MG63 (cell line): ENCODE measurements at regions not wholly inside any gene's neighbourhood (a gene's known extent, or its start where the extent isn't known, plus 50 kb on each side); places are given as distances from the start of the nearest gene placed in this dataset.
"Not testable (repeated sequence)": the region's sequence is repeated elsewhere in the genome, so short reads cannot be mapped to it uniquely, and the experiment has no call there.

Experiments
- DNase-seq: peaks from one replicate; pipeline ENCODE4 v3.0.0-alpha.2; 2020
- H3K27me3 ChIP-seq: fragments of 250-450 bp; sonication (Bioruptor Pico); 2 replicates; pipeline ENCODE4 v1.5.1; 2020; ENCODE audit warnings: mild to moderate bottlenecking, moderate library complexity
- H3K36me3 ChIP-seq: fragments of 250-450 bp; sonication (Bioruptor Pico); 2 replicates; pipeline ENCODE4 v1.5.1; 2020; ENCODE audit warnings: mild to moderate bottlenecking, moderate library complexity
- H3K4me3 ChIP-seq: fragments of 250-450 bp; sonication (Bioruptor Pico); 2 replicates; pipeline ENCODE4 v1.5.1; 2020; ENCODE audit warnings: mild to moderate bottlenecking, moderate library complexity
- H3K9me3 ChIP-seq: fragments of 250-450 bp; sonication (Bioruptor Pico); 2 replicates; pipeline ENCODE4 v1.5.1; 2020; ENCODE audit warnings: mild to moderate bottlenecking, moderate library complexity

GRCh38 chr2:160762493-160763128 lies 269.0 kb upstream of the RBMS1 start:
- not testable (repeated sequence) for H3K27me3 ChIP-seq, H3K4me3 ChIP-seq, H3K9me3 ChIP-seq, DNase-seq, H3K36me3 ChIP-seq

DNA sequence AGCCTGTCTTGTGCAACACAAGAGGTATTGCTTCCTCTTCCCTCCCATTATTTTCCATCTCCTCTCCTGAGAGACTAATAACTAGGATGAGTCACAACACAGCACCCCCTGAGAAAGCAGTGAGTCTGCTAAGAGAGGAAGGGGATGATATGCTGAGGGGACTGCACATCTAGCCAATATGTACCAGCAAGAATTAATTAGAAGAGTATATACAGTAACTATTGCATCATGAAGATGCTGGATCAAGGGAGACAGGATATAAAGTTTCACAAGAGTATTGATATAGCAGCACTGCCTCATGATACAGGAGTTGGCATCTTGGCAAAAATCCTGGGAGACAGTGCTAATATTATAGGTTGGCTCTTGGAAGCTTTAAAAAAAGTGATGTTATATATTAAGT lies 289.9 kb upstream of the RBMS1 start:
- Histone ChIP-seq H3K4me3 (no peak overlapping the region), H3K36me3 (no peaks in the 10 kb centered on the region)
- DNase-seq, result no peak

DNA sequence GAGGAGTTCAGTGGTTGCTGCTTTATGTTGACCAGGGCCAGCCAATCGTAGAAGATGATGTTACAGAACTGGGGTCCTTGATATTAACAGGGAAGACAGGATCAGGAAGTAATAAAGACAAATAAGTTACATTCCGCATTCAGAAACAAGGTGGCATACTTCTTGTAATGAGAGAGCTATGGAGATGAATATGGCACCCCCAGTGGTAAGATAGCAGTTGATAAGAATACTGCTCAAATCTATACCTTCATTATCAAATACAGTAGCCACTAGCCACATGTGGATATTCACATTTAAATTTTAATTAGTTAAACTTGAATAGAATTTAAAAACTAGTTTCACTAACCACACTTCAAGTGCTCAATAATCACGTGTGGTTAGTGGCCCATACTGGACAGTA lies 290.4 kb upstream of the RBMS1 start:
- Histone ChIP-seq H3K36me3 (no peaks in the 10 kb centered on the region), H3K27me3 (no peaks in the 10 kb centered on the region), H3K4me3 (no peak overlapping the region), H3K9me3 (peaks cover 4% of the 10 kb centered on the region; the same call in 1 of the 2 replicates)
- no peak for DNase-seq

More for the DNA sequence above, 289.9 kb upstream of the RBMS1 start:
- Histone ChIP-seq H3K9me3 (peaks cover 10% of the 10 kb centered on the region; the same call in 1 of the 2 replicates), H3K27me3 (no peaks in the 10 kb centered on the region)

- no peaks in the 10 kb centered on the region for H3K9me3 ChIP-seq
- H3K27me3 ChIP-seq, result no peaks in the 10 kb centered on the region
- no peak for DNase-seq
- H3K36me3 ChIP-seq, result no peaks in the 10 kb centered on the region
- no peak overlapping the region for H3K4me3 ChIP-seq
Measured at GRCh38 chr2:160790738-160791137, 297.1 kb upstream of the RBMS1 start.

DNA sequence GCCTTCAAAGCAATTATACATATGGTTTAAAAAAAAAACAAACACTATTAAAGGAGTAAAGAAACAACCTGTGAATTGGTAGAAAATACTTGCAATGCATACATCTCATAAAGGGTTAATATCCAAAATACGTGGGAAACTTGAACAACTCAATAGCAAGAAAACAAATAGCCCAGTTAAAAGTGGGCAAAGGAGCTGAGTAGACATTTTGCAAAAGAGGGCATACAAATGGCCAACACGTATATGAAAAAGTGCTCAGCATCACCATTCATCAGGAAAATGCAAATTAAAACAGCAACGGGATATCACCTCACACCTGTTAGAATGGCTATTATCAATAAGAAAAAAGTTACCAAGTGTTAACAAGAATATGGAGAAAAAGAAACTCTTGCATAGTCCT lies 298.3 kb upstream of the RBMS1 start:
- Histone ChIP-seq H3K27me3 (no peaks in the 10 kb centered on the region), H3K36me3 (no peaks in the 10 kb centered on the region), H3K9me3 (no peaks in the 10 kb centered on the region), H3K4me3 (no peak overlapping the region)
- no peak for DNase-seq

DNA sequence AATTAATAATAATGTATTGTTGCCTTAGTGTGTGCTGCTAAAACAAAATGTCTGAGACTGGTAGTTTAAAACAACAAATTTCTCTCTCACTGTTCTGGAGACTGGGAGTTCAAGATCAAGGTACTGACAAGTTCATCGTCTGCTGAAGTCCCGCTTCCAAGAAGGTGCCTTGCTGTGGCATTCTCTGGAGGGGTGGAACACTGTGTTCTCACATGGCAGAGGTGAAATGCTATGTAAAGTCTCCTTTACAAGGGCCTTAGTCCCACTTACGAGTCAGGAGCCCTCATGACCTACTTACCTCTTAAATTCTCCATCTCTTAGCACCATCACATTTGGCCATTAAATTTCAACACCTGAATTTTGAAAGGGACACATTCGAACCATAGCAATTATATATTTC lies 299.2 kb upstream of the RBMS1 start:
- DNase-seq, result no peak
- Histone ChIP-seq H3K9me3 (no peaks in the 10 kb centered on the region), H3K27me3 (no peaks in the 10 kb centered on the region), H3K36me3 (no peaks in the 10 kb centered on the region), H3K4me3 (no peak overlapping the region)

GRCh38 chr2:160794926-160795325 lies 301.3 kb upstream of the RBMS1 start:
- Histone ChIP-seq H3K36me3 (no peaks in the 10 kb centered on the region), H3K9me3 (no peaks in the 10 kb centered on the region), H3K27me3 (no peaks in the 10 kb centered on the region), H3K4me3 (no peak overlapping the region)
- DNase-seq, result no peak

GRCh38 chr2:160803881-160804280 lies 310.3 kb upstream of the RBMS1 start:
- Histone ChIP-seq H3K4me3 (no peak overlapping the region), H3K36me3 (no peaks in the 10 kb centered on the region), H3K9me3 (peaks cover 2% of the 10 kb centered on the region; the same call in 1 of the 2 replicates), H3K27me3 (no peaks in the 10 kb centered on the region)
- no peak for DNase-seq

- no peaks in the 10 kb centered on the region for H3K27me3 ChIP-seq
- H3K36me3 ChIP-seq, result no peaks in the 10 kb centered on the region
- H3K9me3 ChIP-seq, result no peaks in the 10 kb centered on the region
- no peak for DNase-seq
- H3K4me3 ChIP-seq, result no peak overlapping the region
Measured at GRCh38 chr2:160810406-160810805, 316.8 kb upstream of the RBMS1 start.

DNA sequence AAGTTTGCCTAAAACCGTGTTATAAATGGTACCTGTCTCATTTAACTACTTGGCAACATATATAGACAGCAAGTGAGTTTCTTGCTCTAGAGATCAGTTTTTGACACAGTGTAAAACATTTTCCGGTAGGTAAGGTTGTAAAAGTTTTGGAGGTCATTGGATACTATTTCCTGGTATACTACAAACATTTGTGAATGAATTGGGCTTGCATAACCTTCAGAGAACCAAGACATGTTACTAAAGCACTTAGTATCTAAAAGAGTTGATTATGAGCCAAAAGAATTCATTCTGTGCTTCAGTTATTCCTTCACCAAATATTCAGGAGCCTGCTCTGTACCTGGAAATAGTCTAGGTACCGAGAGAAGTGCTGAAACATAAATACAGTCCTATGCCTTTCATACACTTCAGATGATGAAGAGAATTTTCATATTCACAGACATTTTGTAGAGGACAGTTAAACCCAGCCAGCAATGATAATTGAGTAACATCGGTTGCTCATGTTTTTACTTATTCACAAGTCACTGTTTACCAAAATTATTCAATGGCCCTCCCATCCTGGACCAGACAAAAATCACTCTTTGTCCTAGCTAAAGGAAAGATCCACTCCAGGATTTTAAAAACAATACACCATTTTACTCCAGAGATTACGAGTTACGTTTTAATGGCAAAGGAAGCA lies 319.4 kb upstream of the RBMS1 start:
- H3K4me3 ChIP-seq, result no peak overlapping the region
- H3K36me3 ChIP-seq, result no peaks in the 10 kb centered on the region
- no peak for DNase-seq
- no peaks in the 10 kb centered on the region for H3K9me3 ChIP-seq
- no peaks in the 10 kb centered on the region for H3K27me3 ChIP-seq

DNA sequence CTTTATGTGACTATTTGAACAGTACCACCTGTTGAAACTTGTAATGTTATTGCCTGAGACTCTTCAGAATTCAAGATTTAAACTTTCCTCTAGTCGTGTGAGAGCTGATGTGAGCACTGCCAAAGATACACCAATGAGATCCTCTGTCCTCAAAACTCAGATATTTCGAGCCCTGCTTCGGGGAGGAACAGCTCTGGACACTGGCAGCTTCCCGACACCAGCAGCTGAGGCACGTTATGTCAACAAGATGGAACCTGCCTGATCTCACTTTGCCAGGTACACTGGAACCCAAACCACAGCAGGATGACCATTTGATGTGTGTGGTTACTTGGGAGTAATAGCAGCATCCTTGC lies 319.9 kb upstream of the RBMS1 start:
- Histone ChIP-seq H3K27me3 (no peaks in the 10 kb centered on the region), H3K9me3 (no peaks in the 10 kb centered on the region), H3K4me3 (no peak overlapping the region), H3K36me3 (no peaks in the 10 kb centered on the region)
- no peak for DNase-seq

- DNase-seq, result peak; percentile 18
Measured at GRCh38 chr2:160816916-160817499, 323.4 kb upstream of the RBMS1 start.

DNA sequence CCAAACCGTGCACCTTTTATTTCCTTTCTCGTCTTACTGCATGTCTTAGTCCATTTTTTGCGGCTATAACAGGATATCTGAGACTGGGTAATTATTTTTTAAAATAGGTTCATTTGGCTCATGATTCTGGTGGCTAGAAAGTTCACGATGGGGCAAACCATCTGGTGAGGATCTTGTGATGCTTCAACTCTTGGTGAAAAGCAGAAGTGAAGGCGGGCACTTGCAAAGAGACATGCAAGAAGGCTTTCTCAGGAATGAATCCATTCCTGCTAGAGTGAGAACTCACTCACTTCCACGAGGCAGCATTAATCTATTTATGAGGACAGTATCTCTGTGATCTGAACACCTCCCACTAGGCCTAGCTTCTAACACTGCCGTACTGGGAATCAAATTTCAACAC lies 327.1 kb upstream of the RBMS1 start:
- DNase-seq, result no peak
- Histone ChIP-seq H3K9me3 (peaks cover 18% of the 10 kb centered on the region), H3K36me3 (no peaks in the 10 kb centered on the region), H3K4me3 (no peak overlapping the region), H3K27me3 (no peaks in the 10 kb centered on the region)

More at GRCh38 chr2:160816916-160817499, 323.4 kb upstream of the RBMS1 start:
- Histone ChIP-seq H3K27me3 (no peaks in the 10 kb centered on the region), H3K4me3 (no peak overlapping the region), H3K36me3 (no peaks in the 10 kb centered on the region), H3K9me3 (no peaks in the 10 kb centered on the region; the same call in 1 of the 2 replicates)

DNA sequence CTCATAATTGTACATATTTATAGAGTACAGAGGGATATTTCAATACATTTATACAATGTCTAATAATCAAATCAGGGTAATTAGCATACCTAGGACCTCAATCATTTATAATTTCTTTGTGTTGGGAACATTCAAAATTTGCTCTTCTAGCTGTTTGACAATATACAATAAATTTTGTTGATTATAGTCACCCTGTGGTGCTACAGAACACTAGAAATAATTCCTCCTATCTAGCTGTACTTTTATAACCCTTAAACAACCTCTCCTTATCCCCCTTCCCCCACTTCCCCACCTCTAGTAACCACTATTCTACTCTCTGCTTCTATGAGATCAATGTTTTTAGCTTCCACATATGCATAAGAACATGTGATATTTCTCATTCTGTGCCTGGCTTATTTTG lies 328.4 kb upstream of the RBMS1 start:
- H3K9me3 ChIP-seq, result peaks cover 26% of the 10 kb centered on the region
- no peak for DNase-seq
- H3K36me3 ChIP-seq, result no peaks in the 10 kb centered on the region
- no peaks in the 10 kb centered on the region for H3K27me3 ChIP-seq
- no peak overlapping the region for H3K4me3 ChIP-seq

DNA sequence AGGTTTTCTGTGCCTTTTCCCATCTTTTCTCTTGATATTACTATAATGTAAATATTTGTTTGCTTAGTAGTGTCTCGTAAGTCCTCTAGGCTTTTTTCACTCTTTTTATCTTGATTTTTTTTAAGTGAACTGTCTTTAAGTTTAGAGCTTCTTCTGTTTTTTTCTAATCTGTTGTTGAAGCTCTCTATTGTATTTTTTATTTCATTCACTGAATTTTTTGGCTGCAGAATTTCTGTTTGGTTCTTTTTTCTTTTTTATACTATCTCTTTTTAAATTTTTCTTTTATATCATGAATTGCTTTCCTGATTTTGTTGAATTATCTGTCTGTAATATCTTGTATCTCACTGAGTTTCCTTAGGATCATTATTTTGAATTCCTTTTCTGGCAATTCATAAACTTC lies 331.8 kb upstream of the RBMS1 start:
- no peak for DNase-seq
- Histone ChIP-seq H3K27me3 (no peaks in the 10 kb centered on the region), H3K9me3 (peaks cover 42% of the 10 kb centered on the region), H3K36me3 (no peaks in the 10 kb centered on the region), H3K4me3 (no peak overlapping the region)

DNA sequence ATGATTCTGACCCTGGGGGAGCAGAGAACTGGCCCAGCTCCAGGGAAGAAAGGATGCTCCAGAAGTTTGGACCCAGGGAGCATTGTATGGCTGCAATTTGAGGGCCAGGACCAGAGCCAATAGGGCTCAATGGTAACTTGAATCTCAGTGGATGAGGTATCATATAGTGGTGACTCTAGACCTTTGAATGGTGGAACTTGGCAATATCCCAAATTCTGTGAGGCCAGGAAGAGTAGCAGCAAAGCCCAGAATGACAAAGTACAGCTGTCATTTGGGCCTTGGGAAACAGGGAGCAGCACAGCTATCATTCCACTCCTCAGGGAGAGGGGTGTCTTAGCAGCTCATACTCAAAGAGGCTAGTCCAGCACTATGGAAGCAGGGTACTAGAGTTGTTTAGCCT lies 332.9 kb upstream of the RBMS1 start:
- Histone ChIP-seq H3K4me3 (no peak overlapping the region), H3K9me3 (peaks cover 44% of the 10 kb centered on the region), H3K27me3 (no peaks in the 10 kb centered on the region), H3K36me3 (no peaks in the 10 kb centered on the region)
- no peak for DNase-seq

- no peak overlapping the region for H3K4me3 ChIP-seq
- no peak for DNase-seq
- H3K9me3 ChIP-seq, result peaks cover 38% of the 10 kb centered on the region
- H3K27me3 ChIP-seq, result no peaks in the 10 kb centered on the region
- H3K36me3 ChIP-seq, result no peaks in the 10 kb centered on the region
Measured at GRCh38 chr2:160828076-160828475, 332.2 kb upstream of the TANK start.

- H3K27me3 ChIP-seq, H3K4me3 ChIP-seq, DNase-seq, H3K36me3 ChIP-seq: not testable (repeated sequence)
- peaks cover 18% of the 10 kb centered on the region for H3K9me3 ChIP-seq
Measured at GRCh38 chr2:160832381-160832780, 327.8 kb upstream of the TANK start.
